GM12878 (cell line): ENCODE measurements at regions not wholly inside any gene's neighbourhood (a gene's known extent, or its start where the extent isn't known, plus 50 kb on each side); places are given as distances from the start of the nearest gene placed in this dataset.

ENCODE experiments used
- CHD4 ChIP-seq: fragments of 200-600 bp; sonication (generic); IDR thresholded peaks from 2 replicates; pipeline ENCODE4 v1.6.1; 2016; ENCODE audit warnings: mild to moderate bottlenecking
- CTCF ChIP-seq, 3 experiments: IDR thresholded peaks in 2 of 3; conservative IDR thresholded peaks in 1 of 3; 2 replicates each; pipeline ENCODE4 v1.5.1; 2011; ENCODE audit warnings: low read depth in 3 of 3, low read length in 3 of 3, mild to moderate bottlenecking in 3 of 3, control low read depth in 2 of 3, moderate library complexity in 2 of 3, inconsistent platforms in 1 of 3, mixed read lengths in 1 of 3; ENCODE audit not compliant: control insufficient read depth in 2 of 3, insufficient read depth in 1 of 3; ENCODE audit errors: extremely low read depth in 1 of 3
- HCFC1 ChIP-seq: fragments of 150-350 bp; IDR thresholded peaks from 2 replicates; pipeline ENCODE4 v1.6.1; 2014; ENCODE audit warnings: low read length
- MYC ChIP-seq: IDR thresholded peaks from 2 replicates; pipeline ENCODE4 v1.6.1; 2011; ENCODE audit warnings: mild to moderate bottlenecking, low read length, moderate library complexity, inconsistent platforms; ENCODE audit not compliant: insufficient read depth, insufficient replicate concordance, insufficient read length, severe bottlenecking
- POLR2A ChIP-seq: IDR thresholded peaks from 2 replicates; pipeline ENCODE4 v1.6.1; 2011; ENCODE audit warnings: low read depth, mild to moderate bottlenecking, low read length
- POLR2AphosphoS5 ChIP-seq: IDR thresholded peaks from 2 replicates; pipeline ENCODE4 v1.6.1; 2011; ENCODE audit warnings: mild to moderate bottlenecking, low read length, inconsistent platforms
- RBBP5 ChIP-seq: fragments of 200-600 bp; sonication (generic); conservative IDR thresholded peaks from 2 replicates; pipeline ENCODE4 v1.6.1; 2016
- SMAD1 ChIP-seq: fragments of 450-650 bp; IDR thresholded peaks from 2 replicates; pipeline ENCODE4 v1.6.1; 2018; ENCODE audit warnings: mild to moderate bottlenecking, low read depth; ENCODE audit not compliant: partially characterized antibody
- TBL1XR1 ChIP-seq: IDR thresholded peaks from 2 replicates; pipeline ENCODE4 v1.6.1; 2012; ENCODE audit warnings: low read depth, low read length, improper control_type of control experiment
- TF ChIP-seq, protein P1 (sequence below): IDR thresholded peaks from 2 replicates; pipeline ENCODE4 v1.6.1; 2011; ENCODE audit warnings: low read depth, low read length, improper control_type of control experiment, borderline replicate concordance
- TF ChIP-seq, protein P2 (sequence below): IDR thresholded peaks from 2 replicates; pipeline ENCODE4 v1.6.1; 2012; ENCODE audit warnings: low read depth, low read length, improper control_type of control experiment

DNA sequence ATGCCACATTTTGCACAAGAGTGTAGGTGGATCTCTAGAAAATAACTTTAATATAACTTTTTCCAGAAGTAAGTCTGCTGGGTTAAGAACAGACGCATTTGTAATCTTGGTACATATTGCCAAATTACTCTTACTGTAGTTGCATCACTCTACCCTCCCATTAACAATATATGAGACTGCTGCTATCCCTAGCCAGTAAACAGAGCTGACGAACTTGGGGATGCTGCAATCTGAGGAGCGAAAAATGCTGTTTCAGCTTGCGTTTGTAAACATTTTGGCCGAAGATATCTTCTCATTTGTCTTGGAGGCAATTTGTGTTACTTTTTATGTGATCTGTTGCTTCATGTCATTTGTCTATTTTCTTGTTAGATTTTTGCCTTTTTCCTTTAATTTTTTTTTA lies 1482.8 kb downstream of the OLFM4 start:
- TF ChIP-seq TBL1XR1, result no peak
- no peak for TF ChIP-seq MYC
- TF ChIP-seq CTCF (IDR thresholded peaks at IDR 0.05 in 2 of 3, conservative IDR thresholded peaks at IDR 0.05 in 1 of 3; ENCODE audit: control insufficient read depth in 2 of 3, extremely low read depth in 1 of 3, insufficient read depth in 1 of 3, low read depth in 3 of 3, low read length in 3 of 3), result no peak
- TF ChIP-seq, protein P1, sequence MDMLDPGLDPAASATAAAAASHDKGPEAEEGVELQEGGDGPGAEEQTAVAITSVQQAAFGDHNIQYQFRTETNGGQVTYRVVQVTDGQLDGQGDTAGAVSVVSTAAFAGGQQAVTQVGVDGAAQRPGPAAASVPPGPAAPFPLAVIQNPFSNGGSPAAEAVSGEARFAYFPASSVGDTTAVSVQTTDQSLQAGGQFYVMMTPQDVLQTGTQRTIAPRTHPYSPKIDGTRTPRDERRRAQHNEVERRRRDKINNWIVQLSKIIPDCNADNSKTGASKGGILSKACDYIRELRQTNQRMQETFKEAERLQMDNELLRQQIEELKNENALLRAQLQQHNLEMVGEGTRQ, result no peak
- TF ChIP-seq, protein P2, sequence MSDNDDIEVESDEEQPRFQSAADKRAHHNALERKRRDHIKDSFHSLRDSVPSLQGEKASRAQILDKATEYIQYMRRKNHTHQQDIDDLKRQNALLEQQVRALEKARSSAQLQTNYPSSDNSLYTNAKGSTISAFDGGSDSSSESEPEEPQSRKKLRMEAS, result no peak
- no peak for TF ChIP-seq POLR2A
- no peak for TF ChIP-seq HCFC1
- no peak for TF ChIP-seq RBBP5
- TF ChIP-seq CHD4, result no peak
- TF ChIP-seq POLR2AphosphoS5, result no peak
- no peak for TF ChIP-seq SMAD1
